AG08396 (cell line): ENCODE measurements at regions not wholly inside any gene's neighbourhood (a gene's known extent, or its start where the extent isn't known, plus 50 kb on each side); places are given as distances from the start of the nearest gene placed in this dataset.

Experiments used
- DNase-seq: peaks from one replicate; pipeline ENCODE4 v3.0.0; 2012; ENCODE audit warnings: low spot score, mixed read lengths

DNA sequence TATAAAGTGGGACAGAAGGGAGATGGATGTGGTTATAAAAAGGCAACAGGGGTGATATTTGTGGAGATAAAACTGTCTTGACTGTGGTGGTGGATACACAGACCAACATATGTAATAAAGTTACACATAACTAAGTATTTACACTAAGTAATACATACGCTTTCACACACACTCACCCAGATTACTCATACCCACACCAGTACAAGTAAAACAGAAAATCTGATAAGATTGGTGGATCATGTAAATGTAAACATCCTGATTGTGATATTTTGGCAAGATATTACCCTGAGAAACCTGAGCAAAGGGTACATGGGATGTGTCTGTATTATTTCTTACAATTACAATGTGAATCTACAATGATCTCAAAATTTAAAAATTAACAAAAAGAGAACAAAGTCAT, 53.3 kb upstream of the SLIT3 start:
- DNase-seq = no peak

DNA sequence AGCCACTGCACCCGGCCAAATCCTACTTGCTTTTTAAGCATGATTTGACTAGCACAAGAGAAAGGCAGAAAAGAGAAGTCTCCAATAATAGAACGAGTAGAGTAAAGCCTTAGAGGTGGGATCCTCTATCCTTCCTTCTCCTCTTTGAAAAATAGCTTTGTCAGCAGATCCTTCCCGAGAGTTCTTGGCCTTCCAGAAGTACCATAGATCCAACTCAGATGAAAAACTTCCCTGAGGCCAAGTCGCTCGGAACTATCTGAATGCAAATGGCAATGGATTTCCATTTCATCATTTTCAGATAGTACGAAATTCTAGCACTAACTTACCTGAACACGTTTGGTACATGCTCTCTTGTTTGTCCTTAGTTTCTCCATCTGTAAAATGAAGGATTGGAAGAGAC, 52.0 kb upstream of the SLIT3 start:
- DNase-seq = no peak

DNA sequence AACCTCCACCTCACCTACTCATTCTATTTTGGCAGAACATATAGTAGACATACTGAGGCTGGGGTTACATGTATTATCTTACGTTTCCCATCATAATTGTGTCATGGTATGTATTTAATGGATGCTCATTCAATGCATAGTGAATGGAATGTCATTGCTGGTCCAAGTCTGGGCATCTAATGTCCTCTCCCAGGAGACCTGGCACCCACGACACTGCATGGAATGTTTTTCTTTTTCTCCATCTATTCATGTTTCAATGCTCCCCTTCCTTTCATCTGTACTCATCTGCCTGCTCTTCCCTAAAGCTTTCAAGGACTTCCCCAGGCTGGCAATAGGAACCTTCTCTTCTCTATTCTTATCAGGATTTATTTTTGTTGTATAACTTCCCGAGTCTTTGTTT, 50.8 kb upstream of the SLIT3 start:
- DNase-seq = no peak

DNA sequence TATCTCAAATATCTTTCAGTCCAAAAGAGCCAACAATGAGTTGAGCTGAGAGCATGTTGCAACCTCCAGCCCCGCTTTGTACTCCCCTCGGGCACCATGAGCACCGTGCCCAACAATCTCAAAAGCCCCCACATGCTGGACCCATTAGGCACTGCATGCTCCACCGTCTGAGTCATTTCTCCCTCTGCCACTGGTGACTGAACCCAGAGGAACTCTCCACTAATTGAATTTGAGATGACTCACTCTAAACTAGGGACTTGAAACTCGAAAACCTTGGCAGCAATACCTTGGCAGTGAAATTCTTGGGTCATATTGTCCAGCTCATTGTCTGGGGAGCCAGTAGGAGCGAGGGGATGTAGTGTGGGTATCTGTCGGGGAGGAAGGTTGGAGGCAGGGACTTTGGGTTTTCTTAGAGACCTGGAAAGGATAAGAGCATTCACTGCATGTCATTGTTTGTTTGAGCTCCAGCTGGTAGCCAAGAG, 49.9 kb upstream of the SLIT3 start:
- peak; percentile 83 for DNase-seq
